NCI-H1436 (cell line): ENCODE measurements at regions not wholly inside any gene's neighbourhood (a gene's known extent, or its start where the extent isn't known, plus 50 kb on each side); places are given as distances from the start of the nearest gene placed in this dataset.
A peak's percentile ranks its signal among the peaks of the same experiment; 100 is the strongest.

Experiments
- DNase-seq: peaks from one replicate; lab custom pipeline; 2025; lab: John Stamatoyannopoulos, UW

DNA sequence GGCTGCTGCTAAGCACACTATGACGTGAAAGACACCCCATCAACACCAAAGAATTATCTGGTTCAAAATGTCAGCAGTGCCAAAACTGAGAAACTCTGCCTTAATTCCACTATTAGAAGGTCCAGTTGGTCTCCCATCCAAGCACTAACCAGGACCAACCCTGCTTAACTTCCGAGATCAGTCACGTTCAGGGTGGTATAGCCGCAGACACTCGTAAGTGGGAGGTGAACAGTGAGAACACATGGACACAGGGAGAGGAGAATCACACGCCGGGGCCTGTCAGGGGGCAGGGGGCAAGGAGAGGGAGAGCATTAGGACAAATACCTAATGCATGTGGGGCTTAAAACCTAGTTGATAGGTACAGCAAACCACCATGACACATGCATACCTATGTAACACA, 83.4 kb downstream of the C13orf42 start:
- DNase-seq, result no peak

DNA sequence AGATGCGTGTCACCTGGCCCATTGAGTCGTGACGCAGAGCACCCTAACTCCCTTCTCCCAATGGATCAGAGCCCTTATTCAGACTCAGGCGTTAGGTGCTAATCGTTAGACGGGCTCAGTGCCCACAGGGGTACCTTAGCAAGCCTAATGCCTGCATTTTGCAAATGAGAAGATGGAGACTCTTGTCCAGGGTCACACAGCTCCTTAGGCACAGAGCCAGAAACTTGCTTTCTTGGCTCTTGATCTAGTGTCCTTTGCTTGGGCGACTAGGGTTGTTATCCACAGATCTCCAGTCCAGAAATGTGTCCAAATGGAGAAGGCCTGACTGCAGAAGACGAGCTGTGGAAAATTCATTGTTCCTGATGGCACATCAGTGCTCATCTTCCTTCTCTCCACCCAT, 85.1 kb downstream of the C13orf42 start:
- no peak for DNase-seq

DNA sequence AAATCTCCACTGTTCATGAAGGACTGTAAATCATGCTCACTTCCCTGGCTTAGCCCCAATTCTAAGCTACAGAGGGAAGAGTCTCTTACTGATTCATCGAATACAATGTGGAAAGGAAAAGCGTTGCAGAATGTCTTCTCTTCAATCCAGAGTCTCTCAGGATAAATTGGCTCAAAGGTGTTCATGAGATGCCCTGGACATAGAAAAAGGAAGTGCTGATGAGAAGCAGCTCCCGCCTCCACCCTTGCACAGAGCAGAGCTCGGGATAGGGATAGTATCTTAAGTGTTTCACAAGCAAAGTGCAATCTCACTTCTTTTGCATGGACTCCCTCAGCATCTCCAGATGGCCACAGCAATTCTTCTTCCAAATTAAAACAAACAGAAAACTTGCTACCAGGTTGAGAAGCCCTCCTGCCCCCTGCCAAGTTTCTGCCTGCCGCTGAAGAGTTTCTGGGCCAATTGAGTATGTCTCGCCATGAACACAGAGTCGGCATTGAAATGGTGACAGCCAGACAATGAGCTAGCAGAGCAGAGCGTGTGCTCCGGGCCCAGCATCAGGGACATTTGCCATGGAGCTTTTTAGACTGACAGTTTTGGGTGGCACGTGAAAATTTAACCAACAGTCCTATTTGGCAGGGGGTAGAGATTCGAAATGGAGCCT, 85.7 kb downstream of the C13orf42 start:
- DNase-seq, result no peak

DNA sequence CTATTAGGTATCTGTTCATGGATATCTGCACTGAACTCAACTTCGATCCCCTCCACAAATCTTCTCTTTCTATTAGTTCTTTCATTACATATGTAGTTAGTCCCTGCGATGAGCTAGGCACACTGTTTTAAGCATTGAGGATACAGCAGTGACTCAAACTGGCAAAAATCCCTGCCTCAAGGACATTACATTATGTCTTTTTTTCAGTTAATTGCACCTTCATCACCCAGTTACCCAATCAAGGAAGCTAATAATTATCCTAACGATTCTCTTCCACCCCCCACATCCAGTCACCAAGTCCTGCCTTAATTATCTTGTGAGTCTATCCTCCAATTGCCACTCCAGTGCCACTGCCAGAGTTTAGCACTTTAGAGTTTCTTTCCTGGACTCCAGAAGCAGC, 89.3 kb downstream of the C13orf42 start:
- DNase-seq, result no peak

DNA sequence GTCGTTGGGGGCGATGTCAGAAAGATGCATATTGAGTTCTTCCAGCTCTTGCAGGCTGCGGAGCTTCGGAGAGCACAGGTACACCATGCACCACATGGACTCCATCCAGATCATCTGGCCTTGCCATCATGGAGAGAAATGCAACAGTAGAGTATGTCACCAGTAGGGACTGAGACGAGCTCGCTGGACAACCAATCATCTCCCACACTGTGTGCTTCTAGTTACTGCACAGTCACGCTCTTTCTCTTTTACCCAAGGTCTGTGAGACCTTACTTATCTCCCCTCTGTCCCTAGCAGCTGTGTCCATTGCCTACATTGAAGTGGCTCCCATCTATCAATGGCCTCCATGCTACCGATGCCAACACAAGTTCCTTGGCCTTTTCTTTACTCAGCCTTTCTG, 90.5 kb downstream of the C13orf42 start:
- no peak for DNase-seq

DNA sequence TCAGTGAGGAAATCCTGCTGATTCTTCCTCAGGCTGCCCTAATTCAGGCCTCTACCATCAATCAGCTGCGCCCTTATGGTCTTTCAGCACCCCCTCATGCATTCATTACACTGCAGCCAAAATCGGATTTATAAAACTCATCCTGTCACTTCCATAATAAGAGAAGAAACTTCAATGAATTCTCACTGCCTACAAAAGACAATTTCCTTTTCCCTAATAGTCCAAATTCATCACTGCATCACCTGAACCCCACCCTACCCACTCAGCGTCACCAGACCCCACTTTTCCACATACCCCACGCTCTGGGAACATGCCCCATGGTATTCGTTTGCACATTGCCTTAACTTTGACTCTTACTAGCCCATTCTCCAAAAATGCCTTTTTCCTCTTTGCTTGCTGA, 92.0 kb downstream of the C13orf42 start:
- no peak for DNase-seq

DNA sequence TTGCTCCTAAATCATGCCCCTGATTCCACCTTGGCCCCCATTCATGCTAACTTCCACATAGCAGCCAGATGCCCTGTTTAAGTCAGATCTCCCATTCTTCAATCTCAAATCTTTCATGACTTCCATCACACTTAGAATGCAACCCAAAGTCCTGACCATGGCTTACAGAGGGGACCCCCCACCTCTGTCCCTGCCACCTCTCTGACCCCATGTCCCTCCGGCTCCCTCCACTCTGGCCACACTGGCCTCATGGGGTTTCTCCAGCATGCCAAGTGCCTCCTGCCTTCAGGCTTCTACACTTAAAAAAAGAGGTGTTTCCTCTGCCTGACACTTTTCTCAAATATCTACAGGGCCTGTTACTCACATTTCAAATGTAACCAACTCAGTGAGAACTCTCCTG, 93.6 kb downstream of the C13orf42 start:
- no peak for DNase-seq

DNA sequence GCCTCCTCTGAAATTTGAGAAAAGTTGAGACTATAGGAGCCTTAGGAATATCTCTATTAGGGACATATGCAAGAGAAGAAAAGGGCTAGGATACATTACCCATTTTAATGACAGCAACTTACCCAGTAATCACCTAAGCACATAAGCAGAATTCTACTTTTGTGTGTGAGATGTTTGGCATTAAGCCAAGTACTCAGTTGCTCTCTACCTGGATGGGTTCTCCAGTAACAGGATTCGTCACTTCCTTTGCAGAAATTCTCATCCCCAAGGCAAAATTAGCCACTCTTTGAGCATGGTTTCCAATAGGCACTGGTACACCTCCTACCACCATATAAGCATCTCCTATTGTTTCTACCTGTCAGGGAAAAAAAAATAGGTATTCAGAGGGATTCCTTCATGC, 95.1 kb downstream of the C13orf42 start:
- peak; percentile 7 for DNase-seq

DNA sequence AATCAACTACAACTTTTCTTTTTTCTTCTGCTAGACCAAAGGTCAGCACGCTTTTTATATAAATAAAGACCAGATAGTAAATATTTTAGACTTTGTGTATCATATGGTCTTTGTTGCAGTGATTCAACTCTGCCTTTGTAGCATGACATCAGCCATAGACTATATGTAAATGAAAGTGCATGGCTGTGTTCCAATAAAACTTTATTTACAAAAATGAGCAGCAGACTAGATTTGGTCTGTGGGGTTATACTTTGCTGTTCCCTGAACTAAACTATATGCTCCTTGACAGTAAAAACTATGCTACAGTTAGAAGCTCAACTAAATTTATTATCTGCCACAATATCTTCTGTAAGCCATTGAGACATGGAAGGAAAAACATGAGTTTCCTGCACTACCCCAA, 100.0 kb downstream of the RNASEH2B start:
- DNase-seq, result no peak

DNA sequence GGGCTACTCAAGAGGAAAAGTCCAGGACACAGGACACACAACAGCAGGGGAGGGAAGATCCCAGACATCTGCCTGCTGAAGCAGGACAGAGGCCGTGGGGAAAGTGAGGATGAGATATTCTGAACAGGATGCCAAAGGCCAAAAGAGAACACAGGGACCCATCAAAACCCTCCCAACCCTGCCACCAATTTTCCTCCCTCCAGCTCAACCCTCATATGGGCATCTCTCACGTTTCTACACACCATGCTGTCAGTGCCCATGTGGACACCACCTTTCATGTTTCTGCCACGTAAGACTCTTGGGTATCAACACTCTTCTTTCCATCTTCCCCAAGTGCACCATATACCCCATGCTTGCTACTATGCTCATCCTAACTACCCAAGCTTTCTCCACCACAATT, 97.6 kb downstream of the RNASEH2B start:
- DNase-seq, result no peak

DNA sequence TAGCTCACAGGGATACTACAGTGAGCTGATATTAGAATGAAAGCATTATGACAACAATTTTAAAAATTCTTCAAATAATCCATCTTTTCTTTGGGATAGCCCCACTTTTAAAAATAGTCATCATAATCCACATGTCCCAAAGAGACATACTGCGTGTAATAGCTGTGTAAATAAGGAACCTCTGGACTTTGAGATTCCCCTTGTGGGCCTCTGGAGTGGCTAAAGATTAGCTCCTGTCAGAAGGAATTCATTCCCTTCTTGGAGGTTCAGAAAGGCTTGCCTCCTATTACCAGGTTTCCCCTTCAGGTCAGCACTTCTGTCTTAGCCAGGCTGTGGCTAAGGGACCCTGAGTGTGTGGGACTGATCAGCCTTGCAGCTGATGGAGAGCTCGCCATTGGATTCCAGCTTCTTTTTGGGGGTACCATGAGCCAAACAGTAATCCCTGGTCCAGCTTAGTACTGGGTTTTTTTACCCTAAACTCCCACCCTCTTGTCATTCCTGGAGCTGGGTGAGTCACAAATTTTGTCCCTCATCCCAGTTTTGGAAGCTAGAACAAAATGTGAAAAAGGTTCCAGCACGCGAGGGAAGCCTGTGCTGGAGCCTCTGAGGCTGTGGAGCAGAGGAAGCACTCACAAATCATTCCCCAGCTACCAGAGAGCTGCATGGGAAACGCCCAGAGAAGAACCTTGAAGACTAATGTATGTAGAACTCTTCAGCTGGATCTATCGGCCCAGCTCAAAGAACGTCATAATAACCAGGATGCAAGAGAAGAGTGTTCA, 96.7 kb downstream of the RNASEH2B start:
- no peak for DNase-seq
